ENCODE measurements at regions not wholly inside any gene's neighbourhood (a gene's known extent, or its start where the extent isn't known, plus 50 kb on each side); places are given as distances from the start of the nearest gene placed in this dataset.
"Not testable (repeated sequence)": the region's sequence is repeated elsewhere in the genome, so short reads cannot be mapped to it uniquely, and the experiment has no call there.

- no peak for DNase-seq
Observed at GRCh38 chr9:120338340-120338739, 241.6 kb downstream of the CDK5RAP2 start.

DNA sequence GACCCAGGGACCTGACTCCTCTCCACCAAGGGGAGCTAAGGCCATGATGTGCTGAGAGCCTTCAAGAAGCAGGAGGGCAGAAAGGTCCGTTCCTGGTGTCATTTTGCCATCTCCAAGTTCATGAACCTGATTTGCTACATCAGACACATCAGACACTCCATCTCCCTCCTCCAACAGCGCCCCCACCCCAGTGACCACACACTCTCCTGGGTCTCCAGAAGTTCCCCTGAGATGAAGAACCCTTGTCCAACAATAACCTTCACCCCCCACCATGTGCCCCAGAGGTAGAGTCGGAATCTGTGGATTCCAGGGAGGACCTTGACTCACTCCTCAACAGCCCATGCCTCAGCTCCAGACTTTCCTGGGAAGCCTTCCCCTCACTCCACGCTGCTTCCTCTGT, 242.8 kb downstream of the CDK5RAP2 start:
- no peak for DNase-seq

DNA sequence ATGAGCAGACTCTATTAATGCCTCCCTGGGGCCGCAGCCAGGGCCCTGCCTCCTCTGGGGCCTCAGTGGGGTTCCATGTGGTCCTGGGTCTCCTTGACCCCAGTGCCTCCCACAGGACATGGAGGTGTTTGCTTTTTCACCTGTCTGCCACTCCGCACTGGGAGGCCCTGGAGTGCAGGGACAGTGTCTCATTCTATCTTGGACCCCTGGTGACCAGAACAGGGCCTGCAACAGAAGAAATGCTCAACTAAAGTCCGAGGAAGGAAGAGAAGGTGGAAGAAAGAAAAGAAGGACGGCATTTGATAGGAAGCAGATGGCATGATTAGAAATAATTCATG, 243.2 kb downstream of the CDK5RAP2 start:
- no peak for DNase-seq

- no peak for DNase-seq
Observed at GRCh38 chr9:120336021-120336752, 243.8 kb downstream of the CDK5RAP2 start.

DNA sequence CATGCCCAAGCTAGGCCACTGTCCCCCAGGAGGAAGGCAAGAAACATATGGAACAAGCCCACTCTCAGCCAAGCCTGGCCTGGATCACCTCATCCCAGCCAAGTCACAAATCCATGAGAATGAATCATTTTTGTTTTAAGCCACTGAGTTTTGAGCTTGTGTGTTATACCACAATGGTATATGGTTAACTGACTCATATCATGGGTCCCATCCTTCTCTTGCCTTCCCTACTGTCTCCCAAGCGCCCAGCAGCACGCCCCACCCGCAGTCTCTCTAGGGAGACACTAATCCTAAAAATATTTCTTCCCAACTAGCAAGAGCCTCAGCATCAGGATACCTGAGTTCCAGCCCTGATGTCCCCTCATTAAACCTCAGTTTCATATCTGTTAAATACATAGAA, 248.1 kb downstream of the CDK5RAP2 start:
- no peak for DNase-seq

GRCh38 chr9:120330031-120330430, 249.9 kb downstream of the CDK5RAP2 start:
- no peak for DNase-seq

GRCh38 chr9:120327322-120327721, 252.6 kb downstream of the CDK5RAP2 start:
- no peak for DNase-seq

- no peak for DNase-seq
Observed at GRCh38 chr9:120326049-120326693, 253.8 kb downstream of the CDK5RAP2 start.

DNA sequence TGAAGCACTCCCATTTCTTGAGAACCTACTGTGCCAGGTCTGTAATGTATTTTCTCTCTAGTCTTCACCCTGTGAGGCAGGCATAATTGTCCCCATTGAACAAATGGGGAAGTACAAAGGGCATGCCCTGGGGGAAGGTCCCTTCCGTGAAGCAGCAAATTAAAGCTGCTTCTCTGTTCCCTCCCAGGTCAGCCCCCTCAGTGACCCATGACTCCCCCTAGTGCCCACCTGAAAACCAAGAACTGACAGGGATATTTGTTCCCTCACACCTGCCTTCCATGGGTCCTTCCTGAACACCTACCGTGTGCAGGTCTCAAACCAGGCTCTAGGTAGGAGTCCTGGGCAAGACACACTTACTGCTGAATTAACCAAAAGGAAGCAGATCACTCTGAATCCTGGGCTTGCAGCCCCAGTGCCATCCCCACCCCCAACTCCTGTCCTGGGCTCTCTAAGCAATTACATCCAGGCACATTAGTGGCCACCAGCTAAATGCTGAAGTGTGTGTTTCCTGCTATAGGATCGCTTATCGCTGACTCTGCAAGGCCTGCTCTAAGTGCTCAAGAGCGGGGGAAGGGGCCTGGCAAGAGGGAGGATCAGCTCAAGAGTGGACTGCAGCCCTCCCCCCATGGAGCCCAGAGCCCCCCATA, 254.8 kb downstream of the CDK5RAP2 start:
- DNase-seq = no peak

DNA sequence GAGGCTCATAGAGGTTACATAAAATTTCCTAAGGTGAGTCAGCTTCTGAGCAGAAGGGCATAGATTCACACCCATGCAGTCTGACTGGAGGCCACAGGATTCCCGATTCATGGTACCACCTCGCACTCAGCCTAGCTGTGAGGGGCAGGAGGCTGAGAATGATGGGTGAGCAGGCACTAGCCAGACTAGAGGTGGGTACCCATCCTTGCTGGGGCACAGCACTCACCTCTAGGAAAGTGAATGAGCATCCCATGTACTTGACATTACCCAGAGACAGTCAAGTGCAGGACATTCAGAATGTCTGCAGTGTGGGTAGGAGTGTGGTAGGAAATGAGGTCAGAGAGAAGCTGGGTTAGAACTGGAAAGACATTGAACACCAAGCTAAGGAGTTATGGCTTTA, 255.5 kb downstream of the CDK5RAP2 start:
- no peak for DNase-seq

- no peak for DNase-seq
Observed at GRCh38 chr9:120323125-120323524, 256.8 kb downstream of the CDK5RAP2 start.

DNA sequence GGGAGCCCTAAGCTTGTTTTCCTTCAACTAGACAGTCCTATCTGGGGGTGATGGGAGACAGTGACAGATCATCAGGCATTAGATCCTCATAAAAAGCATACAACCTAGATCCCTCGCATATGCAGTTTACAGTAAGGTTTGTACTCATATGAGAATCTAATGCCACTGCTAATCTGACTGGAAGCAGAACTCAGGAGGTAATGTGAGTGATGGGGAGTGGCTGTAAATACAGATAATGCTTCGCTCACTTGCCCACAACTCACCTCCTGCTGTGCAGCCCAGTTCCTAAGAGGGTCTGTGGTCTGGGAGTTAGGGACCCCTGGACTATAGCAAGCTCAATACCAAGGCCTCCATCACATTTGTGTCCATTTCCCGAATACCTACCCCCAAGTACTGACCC, 260.5 kb downstream of the CDK5RAP2 start:
- DNase-seq = no peak

DNA sequence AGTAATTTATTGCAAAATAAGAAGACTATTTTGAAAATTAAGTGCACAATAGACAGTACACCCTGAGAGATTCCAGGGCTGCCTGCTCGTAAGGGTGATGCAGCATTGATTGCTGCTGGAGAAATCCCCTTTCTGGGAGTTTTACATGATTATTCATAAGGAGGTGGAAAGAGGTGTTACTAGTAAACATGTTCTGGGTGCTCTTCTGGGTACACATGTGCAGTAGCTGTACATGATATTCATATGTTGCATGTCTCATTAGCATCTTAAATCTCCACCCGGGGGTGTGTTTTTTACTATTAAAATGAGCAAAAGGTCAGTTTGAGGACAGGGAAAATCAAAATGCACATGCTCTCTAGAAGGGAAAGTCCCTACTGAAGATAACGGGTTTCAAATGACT, 264.8 kb downstream of the CDK5RAP2 start:
- no peak for DNase-seq

- no peak for DNase-seq
Observed at GRCh38 chr9:120312031-120312430, 267.9 kb downstream of the CDK5RAP2 start.

DNA sequence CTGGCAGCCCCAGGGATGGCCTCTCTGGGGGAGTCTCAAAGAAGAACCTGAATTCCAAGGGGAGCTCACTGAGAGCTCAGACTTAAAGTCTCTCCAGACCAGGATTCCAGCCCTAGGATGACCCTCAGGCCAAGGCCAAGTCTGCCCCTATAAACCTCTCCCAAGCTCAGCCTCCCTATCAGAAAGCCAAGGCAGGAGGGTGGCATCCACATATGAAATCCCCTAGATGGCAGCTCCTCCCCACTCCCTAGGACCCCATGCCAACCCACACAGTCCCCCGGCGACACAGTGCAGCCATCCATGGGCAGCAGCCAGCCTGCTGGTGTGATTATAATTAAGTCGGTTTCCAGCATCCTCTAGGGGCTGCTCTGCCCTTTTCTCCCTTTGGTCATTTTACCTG, 269.9 kb downstream of the CDK5RAP2 start:
- no peak for DNase-seq

DNA sequence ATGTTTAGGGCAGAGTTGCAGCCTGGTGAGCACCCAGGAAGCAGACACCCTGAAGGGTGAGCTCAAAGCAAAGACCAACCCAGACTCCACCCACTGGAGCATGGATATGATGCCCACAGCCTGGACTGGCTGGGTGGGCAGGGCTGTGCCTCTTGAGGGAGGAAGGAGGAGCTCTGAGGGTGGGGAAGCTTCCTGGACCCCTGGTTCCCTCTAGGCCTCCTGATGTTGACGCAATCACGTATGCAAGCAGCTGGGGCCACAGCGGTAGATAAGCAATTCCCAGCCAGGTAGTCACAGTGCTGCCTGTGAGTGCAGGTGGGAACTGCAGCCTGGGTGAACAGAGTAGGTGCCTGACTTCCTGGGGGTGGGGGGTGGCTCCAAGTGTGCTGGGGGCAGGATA, 271.5 kb downstream of the CDK5RAP2 start:
- no peak for DNase-seq

GRCh38 chr9:120307599-120307998, 272.4 kb downstream of the CDK5RAP2 start:
- DNase-seq = no peak

DNA sequence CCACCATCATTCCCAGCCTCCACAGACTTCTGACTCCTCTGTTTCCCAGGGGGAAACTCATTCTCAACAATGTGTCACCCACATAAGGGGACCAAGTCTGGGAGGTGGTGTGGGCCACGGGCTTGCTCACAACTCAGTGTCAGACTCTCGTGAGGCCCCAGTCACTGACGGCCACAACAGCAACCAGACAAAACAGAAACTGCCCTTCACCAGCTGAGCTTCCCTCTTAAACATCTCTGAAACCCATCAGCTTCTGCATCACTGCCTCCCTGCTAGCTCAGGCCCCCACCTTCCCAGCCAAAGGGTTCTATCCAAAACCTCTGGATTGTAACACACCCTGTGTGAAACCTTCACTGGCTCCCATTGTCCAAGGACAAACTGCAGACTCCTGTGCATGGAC, 273.4 kb downstream of the CDK5RAP2 start:
- no peak for DNase-seq

- no peak for DNase-seq
Observed at GRCh38 chr9:120306088-120306487, 273.9 kb downstream of the CDK5RAP2 start.

GRCh38 chr9:120304896-120305295, 275.1 kb downstream of the CDK5RAP2 start:
- DNase-seq = not testable (repeated sequence)

DNA sequence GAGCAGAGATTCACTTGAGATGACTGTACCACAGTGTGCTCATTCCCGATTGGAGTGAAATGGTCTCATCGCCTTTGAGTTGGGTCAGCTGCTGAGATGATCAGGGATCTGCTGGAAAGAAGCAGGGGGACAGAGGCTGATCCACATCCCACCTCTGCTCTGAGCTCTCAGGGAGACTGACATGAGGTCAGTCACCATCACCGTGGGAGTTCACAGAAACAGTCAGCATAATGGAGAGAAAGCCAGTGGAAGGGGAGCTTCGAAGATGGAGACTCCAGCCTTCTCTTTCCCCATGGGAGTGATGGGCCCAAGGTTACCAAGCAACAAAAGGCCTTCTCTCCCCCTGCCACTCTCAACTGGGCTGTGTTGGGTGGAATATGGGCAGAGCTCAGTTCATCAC, 276.4 kb downstream of the CDK5RAP2 start:
- no peak for DNase-seq

DNA sequence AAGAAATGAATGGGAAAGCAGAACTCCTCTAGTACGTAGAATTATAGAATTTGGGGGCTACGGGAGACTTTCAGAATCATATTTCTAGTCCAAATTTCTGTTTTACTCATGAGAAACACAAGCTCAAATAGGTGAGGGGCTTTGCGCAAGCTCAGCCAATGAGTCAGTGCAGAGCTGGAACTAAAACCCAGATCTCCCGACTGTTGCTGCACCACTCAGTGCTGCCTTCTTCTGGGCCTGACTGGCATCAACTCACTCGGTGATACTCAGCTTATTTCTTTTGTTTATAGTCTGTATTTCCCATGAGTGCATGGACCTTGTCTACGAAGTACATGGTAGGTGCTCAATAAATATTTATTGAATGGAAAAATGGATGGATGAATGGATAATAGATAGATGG, 280.2 kb downstream of the CDK5RAP2 start:
- no peak for DNase-seq

DNA sequence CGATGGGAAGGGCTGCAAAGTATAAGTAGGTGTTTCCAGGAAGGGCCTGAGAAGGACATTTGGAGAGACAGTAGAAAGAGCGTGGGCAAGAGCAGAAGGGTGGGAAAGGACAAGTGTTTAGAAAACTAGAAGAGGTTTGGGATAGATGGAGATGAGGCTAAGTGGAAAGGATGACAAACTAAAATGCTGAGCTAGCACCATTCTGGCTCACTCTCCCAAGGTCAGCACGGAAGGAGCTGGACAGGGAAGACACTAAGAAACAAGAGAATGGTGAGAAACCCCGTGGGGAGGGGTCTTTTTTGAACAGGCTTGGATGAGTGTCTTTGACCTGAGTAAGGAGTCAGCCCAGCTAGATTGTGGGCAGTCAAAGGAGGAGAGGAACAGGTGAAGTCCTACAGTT, 286.0 kb downstream of the CDK5RAP2 start:
- DNase-seq = no peak

- no peak for DNase-seq
Observed at GRCh38 chr9:120292606-120293005, 287.4 kb downstream of the CDK5RAP2 start.

Measured in CD4-positive, alpha-beta T cell treated with Interleukin-1 beta for 1 hour (primary cell).